ENCODE measurements at regions not wholly inside any gene's neighbourhood (a gene's known extent, or its start where the extent isn't known, plus 50 kb on each side); places are given as distances from the start of the nearest gene placed in this dataset.

- TF ChIP-seq POLR2AphosphoS5 (IDR thresholded peaks at IDR 0.05; ENCODE audit: borderline replicate concordance, low read depth, low read length) (no peak), EZH2 (IDR thresholded peaks at IDR 0.05) (no peak)
These were observed 134.0 kb upstream of the ADCY2 start for GRCh38 chr5:7261900-7262299.
